NCI-H526 (cell line): ENCODE measurements at regions not wholly inside any gene's neighbourhood (a gene's known extent, or its start where the extent isn't known, plus 50 kb on each side); places are given as distances from the start of the nearest gene placed in this dataset.

Experiments
- DNase-seq, 2 experiments: peaks; one replicate each; lab custom pipeline; 2025; lab: John Stamatoyannopoulos, UW

- DNase-seq, result no peak
Observed at GRCh38 chr5:107325866-107326265, 344.9 kb downstream of the EFNA5 start.

GRCh38 chr5:107324809-107325208, 345.9 kb downstream of the EFNA5 start:
- DNase-seq, result no peak

DNA sequence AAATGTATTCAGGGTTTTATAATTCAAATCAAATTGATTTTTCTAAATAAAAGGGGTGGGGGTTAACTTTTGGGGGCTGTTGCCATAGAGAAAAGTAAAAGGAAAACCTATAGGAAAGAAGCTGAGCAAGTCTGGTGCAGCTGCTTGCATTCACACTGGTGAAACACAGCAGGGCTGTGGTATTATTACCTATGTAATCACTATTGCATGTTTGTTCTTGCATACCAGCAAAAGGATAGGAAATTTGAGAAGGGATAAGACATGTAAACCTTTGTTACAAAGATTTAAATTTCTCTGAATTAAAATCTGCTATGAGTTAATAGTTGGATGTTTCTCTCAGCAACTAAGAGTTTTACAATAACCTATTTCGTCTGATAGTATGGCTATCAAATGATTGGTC, 346.7 kb downstream of the EFNA5 start:
- no peak for DNase-seq

GRCh38 chr5:107323536-107323935, 347.2 kb downstream of the EFNA5 start:
- no peak for DNase-seq

DNA sequence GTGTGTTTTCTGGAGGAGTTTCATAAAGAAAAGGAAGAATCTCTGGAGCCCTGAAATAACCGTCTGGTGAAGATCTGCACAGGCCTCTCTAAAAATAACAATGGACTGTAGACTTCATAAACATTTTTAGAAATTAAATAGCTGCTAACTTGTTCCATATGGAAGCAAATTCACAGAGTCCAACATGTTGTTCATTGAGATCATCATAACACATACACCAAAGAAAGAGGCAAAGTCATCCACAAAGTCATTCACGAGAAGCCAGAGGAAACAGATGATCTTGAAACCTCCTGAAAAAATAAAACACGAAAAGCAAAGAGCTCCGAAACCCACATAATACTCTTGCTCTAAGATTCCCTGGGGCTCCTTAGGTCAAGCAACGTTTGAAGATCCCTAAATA, 347.8 kb downstream of the EFNA5 start:
- no peak for DNase-seq

DNA sequence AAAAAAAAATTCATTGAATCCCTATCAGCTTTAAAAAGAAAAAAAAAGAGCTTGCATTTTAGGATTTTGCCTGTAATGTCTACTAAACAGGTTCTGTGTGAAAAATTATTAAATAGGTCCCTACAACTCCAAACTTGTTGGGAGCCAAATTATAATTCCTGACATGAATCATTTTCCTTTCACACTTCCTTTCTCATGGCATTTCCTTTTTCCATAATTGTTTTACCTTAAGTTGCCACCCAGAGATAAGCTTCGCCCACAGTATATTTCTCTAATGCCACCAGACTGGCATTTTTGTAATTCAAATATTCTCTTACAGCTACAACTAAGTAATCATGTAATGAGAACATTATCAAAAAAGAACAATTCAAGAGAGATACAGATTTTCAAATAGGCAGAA, 348.8 kb downstream of the EFNA5 start:
- DNase-seq, result no peak

- no peak for DNase-seq
Observed at GRCh38 chr5:107320846-107321245, 349.9 kb downstream of the EFNA5 start.

DNA sequence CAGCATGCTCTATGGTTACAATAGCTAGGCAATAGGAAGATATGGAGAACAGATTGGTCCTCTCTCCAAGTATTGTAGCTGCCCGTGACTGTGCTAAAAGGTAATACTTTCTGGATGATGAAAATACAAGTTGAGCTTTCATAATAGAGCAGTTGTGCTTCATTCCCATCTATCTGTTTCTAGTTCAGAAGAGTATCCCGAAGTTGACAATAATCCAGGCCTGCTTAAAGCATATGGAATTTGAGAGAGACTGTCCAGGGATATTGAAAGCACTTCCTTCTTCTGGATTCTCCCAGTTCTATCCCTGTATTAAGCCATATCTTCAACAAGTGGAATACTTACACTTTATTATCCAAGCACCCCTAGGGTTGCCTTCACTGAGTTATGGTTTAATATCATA, 350.4 kb downstream of the EFNA5 start:
- DNase-seq, result no peak

DNA sequence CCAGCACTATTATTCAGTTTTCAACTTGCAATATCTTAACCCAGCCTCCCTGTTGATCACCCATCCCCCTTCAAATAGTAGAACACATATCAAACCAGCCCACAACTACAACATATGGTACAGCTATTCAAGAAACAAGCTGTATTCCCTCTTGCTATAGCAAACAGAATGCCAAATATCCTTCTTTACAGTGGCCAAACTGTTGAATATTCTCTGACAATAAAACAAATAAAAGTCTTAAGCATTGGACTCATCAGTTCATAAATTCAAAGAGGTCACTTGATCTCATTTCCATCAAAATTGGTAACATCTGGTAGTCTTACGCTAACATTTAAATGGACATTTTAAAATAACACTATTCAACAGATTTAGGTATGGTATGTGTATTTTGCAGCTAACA, 350.8 kb downstream of the EFNA5 start:
- no peak for DNase-seq

- DNase-seq, result no peak
Observed at GRCh38 chr5:107314330-107314729, 356.4 kb downstream of the EFNA5 start.

GRCh38 chr5:107313921-107314320, 356.8 kb downstream of the EFNA5 start:
- no peak for DNase-seq

- no peak for DNase-seq
Observed at GRCh38 chr5:107313098-107313497, 357.6 kb downstream of the EFNA5 start.

DNA sequence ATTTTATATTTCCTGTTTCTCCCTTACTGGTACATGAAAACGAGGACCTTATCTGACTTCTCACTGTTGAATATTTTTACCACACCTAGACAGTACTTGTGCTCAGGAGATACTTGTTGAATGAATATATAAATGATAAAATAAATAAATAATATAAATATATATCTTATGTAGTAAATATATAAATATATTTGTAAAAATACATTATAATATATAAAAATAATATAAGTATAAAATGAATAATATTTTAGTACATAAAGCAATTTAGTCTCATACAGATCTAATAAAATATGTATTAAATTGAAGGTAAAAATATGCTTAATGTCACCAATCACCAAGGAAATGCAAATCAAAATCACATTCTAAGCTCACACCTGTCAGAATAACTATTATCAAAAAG, 360.6 kb downstream of the EFNA5 start:
- no peak for DNase-seq

DNA sequence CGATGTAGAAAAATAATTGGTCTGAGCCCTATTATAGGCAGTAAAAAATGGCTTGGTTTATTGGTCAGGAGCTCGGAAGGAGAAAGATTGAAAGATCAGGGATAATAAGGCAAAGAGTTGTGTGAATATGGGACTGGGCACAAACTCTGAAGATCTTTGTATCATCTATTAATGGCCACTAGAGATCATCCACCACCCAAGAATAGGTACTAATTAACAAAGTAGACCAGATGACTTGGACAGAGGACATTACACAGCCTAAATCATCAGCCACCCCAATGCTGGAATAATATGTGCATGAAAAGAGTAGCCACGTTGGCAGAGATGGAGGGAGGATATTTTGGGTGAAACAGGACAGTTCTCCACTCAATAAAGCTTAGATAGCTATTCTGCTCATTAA, 364.1 kb downstream of the EFNA5 start:
- no peak for DNase-seq

- no peak for DNase-seq
Observed at GRCh38 chr5:107306002-107306401, 364.7 kb downstream of the EFNA5 start.

DNA sequence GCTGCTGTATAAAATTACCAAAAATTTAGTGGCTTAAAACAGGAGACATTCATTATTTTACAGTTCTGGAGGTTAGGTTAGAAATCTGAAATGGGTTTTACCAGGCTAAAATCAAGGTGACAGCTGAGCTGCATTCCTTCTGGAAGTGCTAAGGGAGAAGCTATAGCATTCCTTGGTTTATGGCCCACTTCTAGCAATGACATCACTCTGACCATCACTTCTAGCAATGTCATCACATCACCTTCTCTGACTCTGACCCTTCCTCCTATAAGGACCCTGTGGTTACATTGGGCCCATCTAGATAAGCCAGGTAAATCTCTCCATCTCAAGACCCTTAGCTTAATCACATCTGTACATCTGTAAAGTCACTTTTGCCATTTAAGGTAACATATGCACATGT, 366.1 kb downstream of the EFNA5 start:
- DNase-seq, result no peak

- no peak for DNase-seq
Observed at GRCh38 chr5:107303171-107303968, 367.4 kb downstream of the EFNA5 start.

DNA sequence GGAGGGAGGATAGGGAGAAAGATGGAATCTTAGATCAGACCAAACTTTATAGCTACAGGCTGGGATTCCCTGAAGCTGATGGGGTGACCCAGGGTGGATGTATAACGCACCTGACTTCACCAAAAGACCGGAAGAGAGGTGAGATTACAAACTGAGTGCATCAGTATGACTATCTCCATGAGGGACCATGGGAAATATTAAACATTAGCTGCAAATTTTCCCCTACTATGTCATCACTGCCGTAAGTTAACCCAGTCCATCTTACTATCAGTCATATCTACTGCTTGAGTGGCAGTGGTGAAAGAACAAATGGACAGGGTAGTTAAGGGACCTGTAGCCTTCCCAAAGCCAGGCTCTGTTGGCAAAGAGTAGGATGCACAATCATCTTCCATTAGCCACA, 368.3 kb downstream of the EFNA5 start:
- no peak for DNase-seq

GRCh38 chr5:107301999-107302398, 368.7 kb downstream of the EFNA5 start:
- no peak for DNase-seq

DNA sequence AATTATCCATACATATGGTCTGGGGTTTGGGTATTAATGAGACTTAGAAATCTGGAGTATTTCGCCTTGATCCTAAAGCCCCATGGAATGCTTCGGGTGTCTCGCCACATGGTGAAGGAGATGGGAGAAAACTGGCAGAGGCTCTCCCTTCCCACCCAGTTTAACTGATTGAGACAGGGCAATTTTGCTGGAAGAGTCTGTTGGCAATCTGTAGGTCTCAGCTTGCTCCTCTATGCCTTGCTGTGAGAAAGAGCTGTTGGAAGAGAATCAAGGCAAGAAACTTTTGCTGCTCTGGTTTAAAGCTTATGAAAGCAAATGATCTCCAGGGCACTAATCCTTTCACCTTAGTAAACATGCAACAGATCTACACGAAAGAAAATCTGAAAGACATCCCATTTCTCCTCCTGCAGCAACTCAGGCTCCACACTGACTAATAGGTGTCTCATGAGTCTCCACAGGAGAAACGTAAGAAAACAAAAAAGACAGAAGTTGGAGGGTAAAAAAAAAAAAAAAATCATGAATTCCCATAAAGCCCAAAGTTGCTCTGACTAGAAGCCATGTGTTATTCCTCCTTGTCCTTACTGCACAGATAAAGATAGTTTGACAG, 369.9 kb downstream of the EFNA5 start:
- no peak for DNase-seq

GRCh38 chr5:107296572-107296971, 374.2 kb downstream of the EFNA5 start:
- DNase-seq, result no peak

- no peak for DNase-seq
Observed at GRCh38 chr5:107295914-107296313, 374.8 kb downstream of the EFNA5 start.

DNA sequence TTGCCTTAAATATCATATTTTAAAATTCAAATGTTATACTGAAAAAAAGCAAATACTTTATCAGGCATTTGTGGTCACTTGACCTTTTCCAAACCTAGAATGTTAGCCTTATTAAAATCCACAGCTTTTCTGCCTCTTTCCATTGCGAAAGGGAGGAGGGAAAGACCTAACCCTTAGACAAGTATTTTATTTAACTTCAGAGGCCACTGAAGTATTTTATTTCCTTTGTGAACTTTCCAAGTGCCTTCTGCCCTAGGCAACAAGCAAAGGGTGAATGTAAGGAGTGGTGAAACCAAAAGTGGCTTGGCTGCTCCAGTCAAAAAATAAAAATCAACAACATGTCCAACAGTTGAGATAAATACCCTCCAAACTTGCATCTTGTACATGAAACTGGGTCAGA, 376.1 kb downstream of the EFNA5 start:
- no peak for DNase-seq

- DNase-seq, result no peak
Observed at GRCh38 chr5:107294211-107294550, 376.6 kb downstream of the EFNA5 start.
